CD14-positive monocyte (primary cell): ENCODE measurements at regions not wholly inside any gene's neighbourhood (a gene's known extent, or its start where the extent isn't known, plus 50 kb on each side); places are given as distances from the start of the nearest gene placed in this dataset.

Experiments
- DNase-seq, 3 donors: peaks; one replicate each; pipeline ENCODE4 v3.0.0-alpha.2; 2011 to 2022
- H2AFZ ChIP-seq: 2 replicates; pipeline ENCODE4 v1.6.0; 2012; ENCODE audit warnings: mild to moderate bottlenecking, low read depth, low read length, inconsistent platforms; ENCODE audit not compliant: insufficient read depth, poor library complexity, severe bottlenecking
- H3K27ac ChIP-seq, 2 donors: 1 replicate in 1 of 2; 2 replicates in 1 of 2; pipeline ENCODE4 v1.5.1; 2012 to 2013; ENCODE audit warnings: low read length in 2 of 2, control low read depth in 1 of 2, inconsistent platforms in 1 of 2, low read depth in 1 of 2, mild to moderate bottlenecking in 1 of 2
- H3K27me3 ChIP-seq, 2 donors: one replicate each; pipeline versions ENCODE4 v1.6.0 to v1.6.1; 2011 to 2013; ENCODE audit warnings: low read length in 2 of 2; ENCODE audit not compliant: control insufficient read depth in 2 of 2, insufficient read depth in 2 of 2
- H3K36me3 ChIP-seq, 2 donors: replicated peaks in 1 of 2; 1 replicate in 1 of 2; 2 replicates in 1 of 2; pipeline versions ENCODE4 v1.5.1 to v1.6.1; 2012 to 2013; ENCODE audit warnings: low read length in 2 of 2, control low read depth in 1 of 2, inconsistent platforms in 1 of 2, mild to moderate bottlenecking in 1 of 2; ENCODE audit not compliant: insufficient read depth in 2 of 2, control insufficient read depth in 1 of 2
- H3K4me1 ChIP-seq, 2 donors: 1 replicate in 1 of 2; 2 replicates in 1 of 2; pipeline versions ENCODE4 v1.5.1 to v1.6.1; 2012 to 2013; ENCODE audit warnings: low read length in 2 of 2, control low read depth in 1 of 2, inconsistent platforms in 1 of 2, mild to moderate bottlenecking in 1 of 2, moderate library complexity in 1 of 2; ENCODE audit not compliant: insufficient read depth in 2 of 2, control insufficient read depth in 1 of 2
- H3K4me2 ChIP-seq: replicated peaks from 2 replicates; pipeline ENCODE3; 2012; ENCODE audit warnings: low read length, moderate library complexity, mild to moderate bottlenecking; ENCODE audit not compliant: poor library complexity, severe bottlenecking; ENCODE audit errors: extremely low read depth
- H3K4me3 ChIP-seq, 3 experiments: fragments of 200-600 bp in 1 of 3; sonication (generic) in 1 of 3; replicated peaks in 1 of 3; 1 replicate in 2 of 3; 2 replicates in 1 of 3; pipeline ENCODE4 v1.5.1; 2011 to 2013; ENCODE audit warnings: low read length in 3 of 3, mild to moderate bottlenecking in 3 of 3, control low read depth in 2 of 3, low read depth in 2 of 3, inconsistent platforms in 1 of 3, moderate library complexity in 1 of 3
- H3K79me2 ChIP-seq: 2 replicates; pipeline ENCODE4 v1.6.0; 2012; ENCODE audit warnings: mild to moderate bottlenecking, control low read depth, inconsistent platforms, low read length, moderate library complexity; ENCODE audit not compliant: insufficient read depth
- H3K9ac ChIP-seq: 2 replicates; pipeline ENCODE4 v1.6.0; 2017; ENCODE audit warnings: low read length, mild to moderate bottlenecking; ENCODE audit not compliant: insufficient read depth, poor library complexity, severe bottlenecking
- H3K9me3 ChIP-seq, 2 donors: replicated peaks in 1 of 2; 1 replicate in 1 of 2; 2 replicates in 1 of 2; pipeline versions ENCODE4 v1.5.1 to v1.6.1; 2012 to 2013; ENCODE audit warnings: low read length in 2 of 2, control low read depth in 1 of 2; ENCODE audit not compliant: control insufficient read depth in 1 of 2, insufficient read depth in 1 of 2
- H4K20me1 ChIP-seq: 2 replicates; pipeline ENCODE4 v1.6.0; 2012; ENCODE audit warnings: mild to moderate bottlenecking, low read length, control low read depth, moderate library complexity; ENCODE audit not compliant: insufficient read depth
- H3K27ac Mint-ChIP-seq, 7 donors: one replicate each; pipeline ENCODE4 v1.8.0; 2020; ENCODE audit warnings: mild to moderate bottlenecking in 7 of 7, mixed read lengths in 7 of 7, moderate library complexity in 6 of 7, inconsistent platforms in 2 of 7
- H3K27me3 Mint-ChIP-seq, 3 donors: one replicate each; pipeline ENCODE4 v1.8.0; 2021 to 2022; ENCODE audit warnings: low read depth in 3 of 3, mild to moderate bottlenecking in 3 of 3, mixed read lengths in 3 of 3, moderate library complexity in 3 of 3, inconsistent platforms in 1 of 3
- H3K36me3 Mint-ChIP-seq, 2 donors: one replicate each; pipeline ENCODE4 v1.8.0; 2020; ENCODE audit warnings: mixed read lengths in 2 of 2, inconsistent platforms in 1 of 2, mild to moderate bottlenecking in 1 of 2
- H3K4me1 Mint-ChIP-seq: one replicate; pipeline ENCODE4 v1.8.0; 2020; ENCODE audit warnings: mild to moderate bottlenecking, mixed read lengths
- H3K4me3 Mint-ChIP-seq, 2 donors: one replicate each; pipeline ENCODE4 v1.8.0; 2020; ENCODE audit warnings: mild to moderate bottlenecking in 2 of 2, mixed read lengths in 2 of 2, moderate library complexity in 1 of 2
- H3K9me3 Mint-ChIP-seq, 7 donors: one replicate each; pipeline ENCODE4 v1.8.0; 2020 to 2022; ENCODE audit warnings: mixed read lengths in 7 of 7, mild to moderate bottlenecking in 6 of 7, moderate library complexity in 6 of 7, inconsistent platforms in 2 of 7
- WGBS: methylation state at CpG from one replicate; pipeline ENCODE4 v1.1.5; 2013; ENCODE audit warnings: missing lambda C conversion rate; ENCODE audit not compliant: insufficient coverage; 5-methylcytosine and 5-hydroxymethylcytosine counted together
- intact Hi-C, 2 donors: fragments of 100-400 bp; cut with micrococcal nuclease; formaldehyde crosslinking; loops; one replicate each; pipeline versions ENCODE4 v1.15.0 to v1.15.1; 2023
- TF ChIP-seq, protein P1 (sequence below): fragments of 200-600 bp; IDR thresholded peaks from one replicate; pipeline ENCODE4 v1.8.0; 2022; ENCODE audit warnings: antibody characterized with exemption, mild to moderate bottlenecking

DNA sequence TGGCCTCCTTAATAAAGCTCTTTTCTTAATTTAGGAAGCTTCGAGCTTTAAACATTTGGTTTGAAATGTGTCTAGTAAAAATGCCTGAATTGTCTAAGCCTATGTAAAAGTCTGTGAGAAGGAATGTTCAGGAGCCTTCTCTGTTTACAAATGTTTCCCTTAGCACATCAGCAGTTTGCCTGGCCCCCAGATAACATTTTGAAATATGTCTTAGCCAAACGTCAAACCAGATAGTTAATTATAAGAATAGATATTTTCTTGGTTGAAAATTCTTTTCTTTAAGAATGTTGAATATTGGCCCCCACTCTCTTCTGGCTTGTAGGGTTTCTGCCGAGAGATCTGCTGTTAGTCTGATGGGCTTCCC is 498.6 kb downstream of the CCDC85A start:
- no peak for DNase-seq
- no peaks in the 10 kb centered on the region for H4K20me1 ChIP-seq
- no peak overlapping the region for H2AFZ ChIP-seq
- H3K4me1 ChIP-seq: no peaks in the 10 kb centered on the region
- no peaks in the 10 kb centered on the region for H3K79me2 ChIP-seq
- intact Hi-C loops: no loop called here
- Mint-ChIP-seq H3K27ac (no peak overlapping the region), H3K36me3 (no peaks in the 10 kb centered on the region), H3K9me3 (peaks cover 0 to 5% (median 0%) of the 10 kb centered on the region in 7 donors), H3K27me3 (no peaks in the 10 kb centered on the region), H3K4me3 (no peak overlapping the region), H3K4me1 (no peaks in the 10 kb centered on the region)
- peaks cover 0 to 2% of the 10 kb centered on the region in 2 donors for H3K9me3 ChIP-seq
- no peak overlapping the region for H3K9ac ChIP-seq
- WGBS: no CpG with 5 or more reads among the region's 3 CpGs
- no peak overlapping the region for H3K27ac ChIP-seq
- H3K4me3 ChIP-seq: no peak overlapping the region
- no peaks in the 10 kb centered on the region for H3K27me3 ChIP-seq
- no peak overlapping the region for H3K4me2 ChIP-seq
- no peaks in the 10 kb centered on the region for H3K36me3 ChIP-seq
- TF ChIP-seq, protein P1, sequence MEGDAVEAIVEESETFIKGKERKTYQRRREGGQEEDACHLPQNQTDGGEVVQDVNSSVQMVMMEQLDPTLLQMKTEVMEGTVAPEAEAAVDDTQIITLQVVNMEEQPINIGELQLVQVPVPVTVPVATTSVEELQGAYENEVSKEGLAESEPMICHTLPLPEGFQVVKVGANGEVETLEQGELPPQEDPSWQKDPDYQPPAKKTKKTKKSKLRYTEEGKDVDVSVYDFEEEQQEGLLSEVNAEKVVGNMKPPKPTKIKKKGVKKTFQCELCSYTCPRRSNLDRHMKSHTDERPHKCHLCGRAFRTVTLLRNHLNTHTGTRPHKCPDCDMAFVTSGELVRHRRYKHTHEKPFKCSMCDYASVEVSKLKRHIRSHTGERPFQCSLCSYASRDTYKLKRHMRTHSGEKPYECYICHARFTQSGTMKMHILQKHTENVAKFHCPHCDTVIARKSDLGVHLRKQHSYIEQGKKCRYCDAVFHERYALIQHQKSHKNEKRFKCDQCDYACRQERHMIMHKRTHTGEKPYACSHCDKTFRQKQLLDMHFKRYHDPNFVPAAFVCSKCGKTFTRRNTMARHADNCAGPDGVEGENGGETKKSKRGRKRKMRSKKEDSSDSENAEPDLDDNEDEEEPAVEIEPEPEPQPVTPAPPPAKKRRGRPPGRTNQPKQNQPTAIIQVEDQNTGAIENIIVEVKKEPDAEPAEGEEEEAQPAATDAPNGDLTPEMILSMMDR: no peak

DNA sequence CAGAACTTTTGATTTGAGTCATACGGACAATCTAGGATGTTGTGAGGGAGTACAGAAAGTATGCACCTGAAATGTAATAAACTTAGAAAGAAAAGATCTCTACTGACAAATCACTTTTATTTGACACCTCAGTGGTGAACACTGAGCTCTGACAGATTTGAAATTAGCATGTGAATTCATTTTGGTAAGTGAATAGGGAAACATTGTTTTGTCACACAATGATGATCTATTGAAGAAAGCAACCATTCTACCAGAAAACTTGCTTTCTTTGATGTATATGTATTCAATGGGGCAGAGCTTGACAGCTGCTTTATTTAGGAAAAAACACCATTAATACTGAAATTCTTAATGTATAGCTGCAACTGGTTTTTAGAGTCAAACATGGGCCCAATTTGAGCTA is 500.5 kb downstream of the CCDC85A start:
- Histone ChIP-seq H3K27me3 (no peaks in the 10 kb centered on the region), H3K36me3 (no peaks in the 10 kb centered on the region), H3K27ac (no peak overlapping the region), H3K79me2 (no peaks in the 10 kb centered on the region), H3K4me2 (no peak overlapping the region), H3K9ac (no peak overlapping the region), H3K4me3 (no peak overlapping the region), H2AFZ (no peak overlapping the region), H3K4me1 (no peaks in the 10 kb centered on the region), H4K20me1 (no peaks in the 10 kb centered on the region), H3K9me3 (peaks cover 0 to 2% of the 10 kb centered on the region in 2 donors)
- no peaks in the 10 kb centered on the region for H3K36me3 Mint-ChIP-seq
- DNase-seq: no peak
- TF ChIP-seq, protein P1: no peak
- no peak overlapping the region for H3K4me3 Mint-ChIP-seq
- WGBS: no CpG with 5 or more reads among the region's 1 CpG
- no peak overlapping the region for H3K27ac Mint-ChIP-seq
- H3K4me1 Mint-ChIP-seq: no peaks in the 10 kb centered on the region
- intact Hi-C loops: no loop called here
- peaks cover 0 to 3% (median 0%) of the 10 kb centered on the region in 7 donors for H3K9me3 Mint-ChIP-seq
- no peaks in the 10 kb centered on the region for H3K27me3 Mint-ChIP-seq
